Kidney (tissue), 13 donors: ENCODE measurements at regions not wholly inside any gene's neighbourhood (a gene's known extent, or its start where the extent isn't known, plus 50 kb on each side); places are given as distances from the start of the nearest gene placed in this dataset.

Source experiments
- DNase-seq, 5 donors: peaks; one replicate each; pipeline ENCODE4 v3.0.0-alpha.2; 2013 to 2020
- FAIRE-seq: peaks from 2 replicates; lab custom pipeline; 2012; peaks lifted over from hg19 to GRCh38; lab: Jason Lieb, UNC
- H3K27ac ChIP-seq, 2 donors: one replicate each; pipeline ENCODE4 v1.7.0; 2013; ENCODE audit warnings: low read depth in 2 of 2, low read length in 2 of 2, inconsistent platforms in 1 of 2
- H3K27me3 ChIP-seq: one replicate; pipeline ENCODE4 v1.7.1; 2013; ENCODE audit warnings: low read length, inconsistent platforms; ENCODE audit not compliant: control insufficient read depth, insufficient read depth
- H3K36me3 ChIP-seq, 3 donors: one replicate each; pipeline versions ENCODE4 v1.7.0 to v1.7.1; 2013; ENCODE audit warnings: low read length in 3 of 3, control low read depth in 1 of 3, inconsistent platforms in 1 of 3; ENCODE audit not compliant: insufficient read depth in 3 of 3, control insufficient read depth in 2 of 3
- H3K4me1 ChIP-seq, 3 donors: one replicate each; pipeline versions ENCODE4 v1.7.0 to v1.7.1; 2013; ENCODE audit warnings: low read length in 3 of 3, inconsistent platforms in 1 of 3, low read depth in 1 of 3; ENCODE audit not compliant: control insufficient read depth in 2 of 3, insufficient read depth in 2 of 3
- H3K4me3 ChIP-seq, 3 donors: one replicate each; pipeline versions ENCODE4 v1.7.0 to v1.8.1; 2013; ENCODE audit warnings: low read length in 3 of 3, control low read depth in 1 of 3, inconsistent platforms in 1 of 3
- H3K9ac ChIP-seq, 3 donors: one replicate each; pipeline versions ENCODE4 v1.7.0 to v1.7.1; 2013; ENCODE audit warnings: low read length in 3 of 3, control low read depth in 1 of 3, inconsistent platforms in 1 of 3
- H3K9me3 ChIP-seq, 3 donors: one replicate each; pipeline versions ENCODE4 v1.7.0 to v1.7.1; 2013; ENCODE audit warnings: low read length in 3 of 3, control low read depth in 1 of 3, inconsistent platforms in 1 of 3; ENCODE audit not compliant: control insufficient read depth in 2 of 3, insufficient read depth in 1 of 3
- CTCF ChIP-seq: IDR thresholded peaks from 3 replicates; pipeline ENCODE4 v1.5.1; 2012; ENCODE audit warnings: mild to moderate bottlenecking, moderate library complexity, borderline replicate concordance; ENCODE audit not compliant: insufficient read depth; ENCODE audit errors: extremely low read depth
- intact Hi-C: fragments of 100-400 bp; cut with DNase I; formaldehyde crosslinking; loops from one replicate; pipeline ENCODE4 v1.11.1; 2022
- donor health status: control.
- donor health status: control.
- donor health status: control.
- donor health status: control.
- donor health status: control.
- donor health status: DM: yes; HTN: yes; CAD: no.
- donor health status: Normal renal cell carcinoma (clear cell type).

- no peaks in the 10 kb centered on the region for H3K36me3 ChIP-seq
- no peak overlapping the region for H3K9ac ChIP-seq
- FAIRE-seq = no peak
- H3K9me3 ChIP-seq = peaks cover 0 to 5% (median 3%) of the 10 kb centered on the region in 3 donors
- no peaks in the 10 kb centered on the region for H3K27me3 ChIP-seq
- no peaks in the 10 kb centered on the region for H3K4me1 ChIP-seq
- DNase-seq = no peak
- no peak for TF ChIP-seq CTCF
- intact Hi-C loops = no loop called here
- no peak overlapping the region for H3K4me3 ChIP-seq
- H3K27ac ChIP-seq = no peak overlapping the region
These were observed 265.8 kb upstream of the IRX4 start for GRCh38 chr5:2148312-2149194.

GRCh38 chr5:2147504-2148311 lies 265.0 kb upstream of the IRX4 start:
- Histone ChIP-seq H3K9ac (no peak overlapping the region), H3K27ac (no peak overlapping the region), H3K4me1 (no peaks in the 10 kb centered on the region), H3K36me3 (no peaks in the 10 kb centered on the region), H3K4me3 (no peak overlapping the region), H3K9me3 (peaks cover 0 to 5% (median 3%) of the 10 kb centered on the region in 3 donors), H3K27me3 (no peaks in the 10 kb centered on the region)
- FAIRE-seq (no peak), DNase-seq (no peak)
- intact Hi-C loops = no loop called here
- TF ChIP-seq CTCF = no peak

- no peaks in the 10 kb centered on the region for H3K36me3 ChIP-seq
- peaks cover 2% of the 10 kb centered on the region for H3K27me3 ChIP-seq
- FAIRE-seq (no peak), DNase-seq (no peak)
- no peaks in the 10 kb centered on the region for H3K4me1 ChIP-seq
- H3K9ac ChIP-seq = no peak overlapping the region
- intact Hi-C loops = no loop called here
- H3K27ac ChIP-seq = no peak overlapping the region
- H3K9me3 ChIP-seq = peaks cover 0 to 5% (median 3%) of the 10 kb centered on the region in 3 donors
- no peak overlapping the region for H3K4me3 ChIP-seq
- TF ChIP-seq CTCF = no peak
These were observed 261.1 kb upstream of the IRX4 start for GRCh38 chr5:2143646-2144353.
